Astrocyte (in vitro differentiated cells and primary cell): ENCODE measurements at regions not wholly inside any gene's neighbourhood (a gene's known extent, or its start where the extent isn't known, plus 50 kb on each side); places are given as distances from the start of the nearest gene placed in this dataset.

ENCODE experiments used
- DNase-seq: peaks from one replicate; pipeline ENCODE4 v3.0.0-alpha.2; 2010; ENCODE audit warnings: low read depth
- FAIRE-seq: peaks from 2 replicates; lab custom pipeline; 2011; peaks lifted over from hg19 to GRCh38; lab: Jason Lieb, UNC
- H2AFZ ChIP-seq: 2 replicates; pipeline ENCODE4 v1.6.0; 2012; ENCODE audit warnings: low read depth, low read length, inconsistent platforms
- H3K27ac ChIP-seq: 2 replicates; pipeline ENCODE4 v1.5.1; 2011; ENCODE audit warnings: low read depth, low read length, inconsistent platforms
- H3K27me3 ChIP-seq: 2 replicates; pipeline ENCODE4 v1.6.0; 2011; ENCODE audit warnings: low read length, inconsistent platforms; ENCODE audit not compliant: insufficient read depth
- H3K36me3 ChIP-seq: 2 replicates; pipeline ENCODE4 v1.5.1; 2011; ENCODE audit warnings: low read length, inconsistent platforms; ENCODE audit not compliant: insufficient read depth
- H3K4me1 ChIP-seq: 2 replicates; pipeline ENCODE4 v1.5.1; 2011; ENCODE audit warnings: low read length, inconsistent platforms; ENCODE audit not compliant: insufficient read depth
- H3K4me2 ChIP-seq: 2 replicates; pipeline ENCODE4 v1.6.0; 2012; ENCODE audit warnings: low read length, inconsistent platforms
- H3K4me3 ChIP-seq: 2 replicates; pipeline ENCODE4 v1.5.1; 2011; ENCODE audit warnings: low read depth, mild to moderate bottlenecking, low read length, inconsistent platforms; ENCODE audit not compliant: insufficient read depth
- H3K79me2 ChIP-seq: 2 replicates; pipeline ENCODE4 v1.6.0; 2012; ENCODE audit warnings: mild to moderate bottlenecking, low read length, inconsistent platforms; ENCODE audit not compliant: insufficient read depth
- H3K9ac ChIP-seq: 2 replicates; pipeline ENCODE4 v1.6.0; 2012; ENCODE audit warnings: mild to moderate bottlenecking, low read length, inconsistent platforms
- H3K9me3 ChIP-seq: 2 replicates; pipeline ENCODE4 v1.5.1; 2012; ENCODE audit warnings: low read depth, mild to moderate bottlenecking, low read length, inconsistent platforms; ENCODE audit not compliant: insufficient read depth
- H4K20me1 ChIP-seq: 2 replicates; pipeline ENCODE4 v1.6.0; 2012; ENCODE audit warnings: low read length, inconsistent platforms; ENCODE audit not compliant: insufficient read depth
- H3K27ac Mint-ChIP-seq: one replicate; pipeline ENCODE4 v1.8.0; 2021; ENCODE audit warnings: mild to moderate bottlenecking, mixed read lengths; ENCODE audit not compliant: unreplicated experiment
- H3K27me3 Mint-ChIP-seq: one replicate; pipeline ENCODE4 v1.8.0; 2021; ENCODE audit warnings: low read depth, mixed read lengths; ENCODE audit not compliant: unreplicated experiment
- H3K36me3 Mint-ChIP-seq: one replicate; pipeline ENCODE4 v1.8.0; 2021; ENCODE audit warnings: low read depth, mixed read lengths; ENCODE audit not compliant: unreplicated experiment
- H3K4me1 Mint-ChIP-seq: one replicate; pipeline ENCODE4 v1.8.0; 2021; ENCODE audit warnings: low read depth, mixed read lengths; ENCODE audit not compliant: unreplicated experiment
- H3K4me3 Mint-ChIP-seq: one replicate; pipeline ENCODE4 v1.8.0; 2021; ENCODE audit warnings: mild to moderate bottlenecking, moderate library complexity, mixed read lengths; ENCODE audit not compliant: unreplicated experiment
- H3K9me3 Mint-ChIP-seq: one replicate; pipeline ENCODE4 v1.8.0; 2021; ENCODE audit warnings: mild to moderate bottlenecking, mixed read lengths; ENCODE audit not compliant: unreplicated experiment
- EZH2 ChIP-seq: IDR thresholded peaks from 2 replicates; pipeline ENCODE4 v1.6.1; 2012; ENCODE audit warnings: mild to moderate bottlenecking, low read length, inconsistent platforms; ENCODE audit not compliant: insufficient read depth
- TF ChIP-seq, protein P1 (sequence below): IDR thresholded peaks from 2 replicates; pipeline ENCODE4 v1.5.1; 2011; ENCODE audit warnings: low read depth, mild to moderate bottlenecking, inconsistent platforms, low read length, moderate library complexity; ENCODE audit not compliant: insufficient read depth

DNA sequence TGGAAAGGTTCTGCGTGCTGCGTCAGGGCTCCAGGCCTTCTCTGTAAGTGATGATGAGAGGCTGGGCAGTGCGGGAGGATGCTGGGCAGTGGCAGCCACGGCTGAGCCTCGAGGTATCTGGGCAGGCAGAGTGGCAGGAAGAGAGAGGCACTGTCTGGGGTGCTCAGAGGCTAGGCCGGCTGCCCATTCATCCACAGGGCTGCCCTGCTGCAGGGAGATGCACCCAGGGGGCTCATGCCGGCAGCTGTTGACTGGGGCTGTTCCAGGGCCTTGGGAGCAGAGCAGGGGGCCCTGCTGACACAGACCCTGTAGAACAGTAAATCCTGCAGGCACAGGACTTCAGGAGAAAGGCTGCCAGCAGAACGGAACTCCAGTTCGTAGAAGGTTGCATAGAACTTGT is 88.8 kb downstream of the BOD1 start:
- TF ChIP-seq, protein P1, sequence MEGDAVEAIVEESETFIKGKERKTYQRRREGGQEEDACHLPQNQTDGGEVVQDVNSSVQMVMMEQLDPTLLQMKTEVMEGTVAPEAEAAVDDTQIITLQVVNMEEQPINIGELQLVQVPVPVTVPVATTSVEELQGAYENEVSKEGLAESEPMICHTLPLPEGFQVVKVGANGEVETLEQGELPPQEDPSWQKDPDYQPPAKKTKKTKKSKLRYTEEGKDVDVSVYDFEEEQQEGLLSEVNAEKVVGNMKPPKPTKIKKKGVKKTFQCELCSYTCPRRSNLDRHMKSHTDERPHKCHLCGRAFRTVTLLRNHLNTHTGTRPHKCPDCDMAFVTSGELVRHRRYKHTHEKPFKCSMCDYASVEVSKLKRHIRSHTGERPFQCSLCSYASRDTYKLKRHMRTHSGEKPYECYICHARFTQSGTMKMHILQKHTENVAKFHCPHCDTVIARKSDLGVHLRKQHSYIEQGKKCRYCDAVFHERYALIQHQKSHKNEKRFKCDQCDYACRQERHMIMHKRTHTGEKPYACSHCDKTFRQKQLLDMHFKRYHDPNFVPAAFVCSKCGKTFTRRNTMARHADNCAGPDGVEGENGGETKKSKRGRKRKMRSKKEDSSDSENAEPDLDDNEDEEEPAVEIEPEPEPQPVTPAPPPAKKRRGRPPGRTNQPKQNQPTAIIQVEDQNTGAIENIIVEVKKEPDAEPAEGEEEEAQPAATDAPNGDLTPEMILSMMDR, result no peak
- TF ChIP-seq EZH2, result no peak
- Histone ChIP-seq H3K27me3 (no peaks in the 10 kb centered on the region), H3K9ac (no peak overlapping the region), H3K4me2 (no peak overlapping the region), H3K4me3 (no peak overlapping the region), H2AFZ (no peak overlapping the region), H3K4me1 (no peaks in the 10 kb centered on the region), H4K20me1 (no peaks in the 10 kb centered on the region), H3K36me3 (no peaks in the 10 kb centered on the region), H3K27ac (no peak overlapping the region), H3K9me3 (no peaks in the 10 kb centered on the region), H3K79me2 (no peaks in the 10 kb centered on the region)
- no peak overlapping the region for H3K27ac Mint-ChIP-seq
- H3K9me3 Mint-ChIP-seq, result no peaks in the 10 kb centered on the region
- H3K4me3 Mint-ChIP-seq, result no peak overlapping the region
- FAIRE-seq (no peak), DNase-seq (no peak)
- no peaks in the 10 kb centered on the region for H3K27me3 Mint-ChIP-seq
- H3K36me3 Mint-ChIP-seq, result no peaks in the 10 kb centered on the region
- no peaks in the 10 kb centered on the region for H3K4me1 Mint-ChIP-seq

DNA sequence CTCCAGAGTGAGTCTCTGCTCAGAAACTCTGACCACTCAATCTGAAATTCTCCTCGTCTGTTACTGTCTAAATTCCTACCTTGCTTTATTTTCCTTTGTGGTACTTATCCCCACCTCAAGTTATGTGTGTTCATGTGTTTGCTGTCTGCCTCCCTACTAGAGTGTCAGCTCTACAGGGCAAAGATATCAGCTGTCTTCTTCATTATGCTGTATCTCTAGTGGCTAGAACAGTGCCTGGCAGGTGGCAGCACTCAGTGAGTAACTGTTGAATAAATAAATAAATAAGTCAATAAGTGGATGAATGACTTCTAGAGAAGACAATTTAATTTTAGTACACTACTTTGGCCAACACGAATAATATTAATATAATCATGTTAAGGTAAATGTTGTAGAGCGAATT is 92.3 kb downstream of the BOD1 start:
- TF ChIP-seq EZH2, result no peak
- Histone ChIP-seq H3K79me2 (no peaks in the 10 kb centered on the region), H3K4me1 (no peaks in the 10 kb centered on the region), H3K4me3 (no peak overlapping the region), H4K20me1 (no peaks in the 10 kb centered on the region), H3K36me3 (no peaks in the 10 kb centered on the region), H3K9me3 (no peaks in the 10 kb centered on the region), H3K4me2 (no peak overlapping the region), H3K27me3 (no peaks in the 10 kb centered on the region), H3K27ac (no peak overlapping the region), H2AFZ (no peak overlapping the region), H3K9ac (no peak overlapping the region)
- no peak overlapping the region for H3K4me3 Mint-ChIP-seq
- peaks cover 5% of the 10 kb centered on the region for H3K36me3 Mint-ChIP-seq
- DNase-seq, result no peak
- FAIRE-seq, result no peak
- no peak overlapping the region for H3K27ac Mint-ChIP-seq
- H3K4me1 Mint-ChIP-seq, result no peaks in the 10 kb centered on the region
- peaks cover 3% of the 10 kb centered on the region for H3K9me3 Mint-ChIP-seq
- H3K27me3 Mint-ChIP-seq, result no peaks in the 10 kb centered on the region

DNA sequence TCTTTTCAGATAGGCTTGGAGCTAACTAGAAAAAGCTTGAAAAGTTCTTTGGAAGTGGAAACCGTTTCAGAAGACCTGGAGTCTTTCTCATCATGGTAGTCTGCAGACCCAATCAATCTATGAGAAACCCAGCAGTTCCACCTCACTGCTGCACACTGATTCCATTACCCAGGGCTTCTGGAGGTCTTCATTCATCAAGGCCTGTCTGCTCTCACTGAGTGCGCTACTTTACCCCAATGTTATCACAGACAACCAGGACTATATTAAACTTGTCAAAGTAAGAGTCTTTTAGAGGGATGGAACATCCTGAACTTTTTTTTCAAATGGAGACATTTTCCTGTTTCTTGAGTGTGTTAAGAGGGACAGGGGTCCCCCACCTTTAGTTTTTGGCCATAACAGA is 93.1 kb downstream of the BOD1 start:
- FAIRE-seq, result no peak
- Histone ChIP-seq H3K4me1 (no peaks in the 10 kb centered on the region), H4K20me1 (no peaks in the 10 kb centered on the region), H2AFZ (no peak overlapping the region), H3K36me3 (no peaks in the 10 kb centered on the region), H3K27ac (no peak overlapping the region), H3K4me2 (no peak overlapping the region), H3K27me3 (no peaks in the 10 kb centered on the region), H3K9me3 (no peaks in the 10 kb centered on the region), H3K9ac (no peak overlapping the region), H3K79me2 (no peaks in the 10 kb centered on the region), H3K4me3 (no peak overlapping the region)
- Mint-ChIP-seq H3K27ac (no peak overlapping the region), H3K36me3 (peaks cover 5% of the 10 kb centered on the region), H3K4me1 (no peaks in the 10 kb centered on the region), H3K4me3 (no peak overlapping the region), H3K9me3 (peaks cover 3% of the 10 kb centered on the region), H3K27me3 (no peaks in the 10 kb centered on the region)
- no peak for TF ChIP-seq EZH2
- TF ChIP-seq, protein P1, result no peak
- no peak for DNase-seq
